Esophagus mucosa (tissue), 1 donor: ENCODE measurements at regions not wholly inside any gene's neighbourhood (a gene's known extent, or its start where the extent isn't known, plus 50 kb on each side); places are given as distances from the start of the nearest gene placed in this dataset.
"Not testable (repeated sequence)": the region's sequence is repeated elsewhere in the genome, so short reads cannot be mapped to it uniquely, and the experiment has no call there.

Experiments
- ATAC-seq: fragments of 200-7000 bp; cut with Tn5 transposase; one replicate; pipeline ENCODE4 v1.9.1; 2020
- donor health status: DM: yes; HTN: yes; CAD: no.

DNA sequence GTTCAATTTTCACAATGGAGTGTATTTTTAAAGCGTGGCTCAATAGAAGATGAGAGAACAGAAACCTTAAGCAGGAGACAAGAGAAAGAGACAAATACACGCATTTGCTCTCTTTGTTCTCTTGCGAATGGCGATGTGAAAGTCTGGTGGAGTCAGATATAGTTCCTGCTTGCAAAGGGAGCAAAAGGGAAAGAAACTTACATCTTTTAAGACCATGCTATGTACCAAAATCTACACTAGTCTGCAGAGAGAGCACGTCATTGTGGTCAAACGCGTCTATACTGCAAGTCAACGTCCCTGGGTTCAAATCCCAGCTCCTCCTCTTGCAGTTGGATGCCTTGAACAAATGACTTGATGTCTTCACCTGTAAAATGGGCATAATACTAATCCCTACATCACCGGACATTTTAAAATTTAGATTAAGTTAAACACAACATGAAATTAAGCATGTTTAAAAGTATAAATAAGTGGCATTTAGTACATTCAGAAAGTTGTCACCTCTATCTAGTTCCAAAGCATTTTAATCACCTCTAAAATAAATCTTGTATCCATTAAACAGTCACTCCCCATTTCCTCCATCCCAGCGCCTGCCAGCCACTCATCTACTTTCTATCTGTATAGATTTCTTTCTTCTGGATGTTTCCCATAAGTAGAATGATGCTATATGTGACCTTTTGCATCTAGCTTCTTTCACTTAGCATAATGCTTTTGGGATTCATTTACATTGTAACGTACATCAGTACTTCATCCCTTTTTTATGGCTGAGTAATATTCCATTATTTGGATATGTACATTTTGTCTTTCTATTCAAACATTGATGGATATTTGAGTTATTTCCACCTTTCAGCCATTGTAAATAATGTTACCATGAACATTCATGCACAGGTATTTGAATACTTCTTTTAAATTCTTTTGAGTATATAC lies 406.9 kb downstream of the TMEM114 start:
- no peak for ATAC-seq

DNA sequence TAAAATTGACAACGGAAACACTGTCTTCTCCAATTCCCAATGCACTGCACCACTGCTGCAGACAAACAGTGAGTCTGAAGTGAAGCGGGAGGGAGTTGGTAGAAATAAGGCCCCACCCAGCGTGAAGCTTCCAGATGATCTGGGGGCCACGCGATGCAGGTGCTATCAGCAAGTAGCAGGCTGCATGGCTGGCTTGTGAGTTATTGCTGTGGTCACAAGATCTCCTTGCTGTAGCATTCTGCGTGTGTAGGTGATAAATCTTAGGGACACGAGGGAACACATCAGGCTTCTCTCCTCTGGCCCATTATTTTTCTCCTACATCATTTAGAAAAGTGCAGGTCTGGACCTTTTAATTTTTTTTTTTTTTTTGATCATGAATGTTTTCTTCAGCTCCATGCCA lies 407.6 kb downstream of the TMEM114 start:
- no peak for ATAC-seq

DNA sequence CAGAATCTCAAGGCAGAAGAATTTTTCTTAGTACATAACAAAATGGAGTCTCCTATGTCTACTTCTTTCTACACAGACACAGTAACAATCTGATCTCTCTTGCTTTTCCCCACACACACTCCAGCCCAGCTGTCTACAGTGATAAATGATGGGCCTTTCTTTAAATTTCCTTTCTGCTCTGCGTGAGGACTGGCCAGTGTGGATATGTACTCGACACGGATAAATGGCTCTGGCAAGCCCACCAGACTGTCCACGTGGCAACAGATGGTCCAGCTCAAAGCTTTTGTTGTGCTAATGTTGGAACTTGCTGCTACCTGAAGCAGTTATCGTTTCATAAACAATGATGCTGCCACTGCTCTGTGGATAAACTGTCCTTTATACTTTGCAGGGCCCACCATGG lies 410.7 kb downstream of the TMEM114 start:
- ATAC-seq, result no peak

DNA sequence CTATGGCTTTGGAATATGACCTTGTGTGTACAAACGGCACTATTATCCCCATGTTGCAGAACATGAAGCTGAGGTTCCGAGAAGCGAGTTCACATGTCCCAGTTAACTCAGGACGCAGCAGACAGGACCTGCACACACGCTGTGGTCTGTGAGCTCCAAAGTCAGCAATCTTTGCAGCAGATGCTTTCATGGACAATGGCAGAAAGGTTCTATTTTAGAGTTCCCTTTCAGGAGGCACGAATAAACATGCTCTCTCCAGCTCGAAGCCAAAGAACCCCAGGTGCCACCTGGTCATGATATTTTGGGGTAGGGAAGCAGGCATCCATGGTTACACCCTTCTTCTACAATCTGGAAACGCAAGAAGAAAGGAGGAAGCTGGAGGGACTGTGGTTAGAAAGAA lies 412.0 kb downstream of the TMEM114 start:
- no peak for ATAC-seq

DNA sequence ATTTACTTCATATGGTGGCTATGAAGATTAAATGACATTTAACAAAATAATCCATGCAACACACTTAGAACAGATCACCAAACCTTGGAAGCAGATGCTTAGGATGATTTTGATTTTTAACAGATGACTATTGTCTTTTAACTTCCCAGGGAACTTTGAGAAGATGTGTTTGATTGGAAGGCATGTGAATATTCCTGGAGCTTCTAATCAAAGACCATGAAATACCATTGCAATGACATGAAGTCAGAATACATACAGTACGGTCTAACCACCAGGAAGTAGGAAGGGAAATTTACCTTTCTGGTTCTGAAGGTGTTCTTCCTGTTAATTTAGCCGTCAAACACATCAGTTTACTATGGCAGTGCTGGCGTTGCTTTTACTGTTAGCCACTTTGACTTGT lies 414.9 kb downstream of the TMEM114 start:
- ATAC-seq, result no peak

DNA sequence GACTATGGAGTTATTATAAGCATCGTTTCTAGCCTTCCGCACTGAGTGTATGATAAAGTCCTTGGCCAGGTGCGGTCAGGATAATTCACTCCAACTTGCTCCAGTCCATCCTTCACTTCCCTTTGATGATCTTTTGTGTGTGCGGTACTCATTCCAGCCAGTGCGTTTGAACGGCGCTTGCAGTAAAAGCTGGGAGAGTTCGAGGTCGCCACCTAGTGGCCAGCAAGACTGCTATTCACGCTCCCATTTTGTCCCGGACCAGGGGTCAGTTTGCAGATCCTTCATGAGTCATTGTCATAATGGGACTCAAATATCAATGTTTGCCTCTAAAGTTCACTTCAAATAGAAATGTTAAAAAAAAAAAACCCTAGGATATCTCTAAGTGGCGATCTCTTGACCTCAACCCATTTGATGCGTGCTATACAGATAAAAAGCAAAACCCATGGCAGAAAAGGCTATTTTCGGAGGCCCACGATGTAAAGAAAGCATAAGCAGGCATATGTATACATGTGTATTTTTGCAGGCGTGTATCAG lies 417.1 kb downstream of the TMEM114 start:
- peak; percentile 68 for ATAC-seq

DNA sequence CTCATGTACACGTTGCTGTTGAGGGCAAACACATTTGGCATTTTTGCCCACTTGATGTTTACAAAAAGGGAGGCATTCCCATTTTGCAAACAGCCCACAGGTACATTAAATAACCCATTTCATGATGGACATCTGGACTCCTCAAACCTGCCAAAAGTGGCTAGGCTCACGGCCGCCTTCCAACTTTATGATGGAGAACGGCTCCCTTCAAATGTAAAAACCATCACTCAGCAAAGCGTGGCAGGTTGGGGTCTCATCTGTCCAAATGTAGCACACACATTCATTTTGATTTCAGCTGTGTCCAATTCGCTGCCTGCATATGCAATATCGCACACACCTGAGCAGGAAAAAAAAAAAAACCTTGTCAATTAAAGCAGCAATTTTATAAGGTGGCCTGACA lies 417.8 kb downstream of the TMEM114 start:
- ATAC-seq, result no peak

DNA sequence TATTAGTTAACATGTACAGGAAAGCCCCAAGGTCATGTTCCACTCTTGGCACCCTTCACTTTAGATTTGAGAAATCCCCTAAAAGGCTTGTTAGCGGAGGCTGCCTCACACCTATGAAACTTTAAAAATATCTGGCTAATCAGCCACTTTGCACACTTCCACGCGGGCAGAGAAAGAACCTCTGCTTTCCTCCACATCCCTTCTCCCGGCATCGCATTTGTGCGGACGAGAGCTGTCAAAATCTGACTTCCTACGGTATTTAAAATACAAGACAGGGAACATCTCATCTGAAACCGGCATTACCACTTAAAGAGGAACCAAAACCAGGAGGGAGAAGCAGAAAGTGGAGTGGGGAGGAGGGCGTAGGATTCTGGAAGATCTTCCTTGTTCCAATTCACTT lies 422.3 kb downstream of the TMEM114 start:
- no peak for ATAC-seq

DNA sequence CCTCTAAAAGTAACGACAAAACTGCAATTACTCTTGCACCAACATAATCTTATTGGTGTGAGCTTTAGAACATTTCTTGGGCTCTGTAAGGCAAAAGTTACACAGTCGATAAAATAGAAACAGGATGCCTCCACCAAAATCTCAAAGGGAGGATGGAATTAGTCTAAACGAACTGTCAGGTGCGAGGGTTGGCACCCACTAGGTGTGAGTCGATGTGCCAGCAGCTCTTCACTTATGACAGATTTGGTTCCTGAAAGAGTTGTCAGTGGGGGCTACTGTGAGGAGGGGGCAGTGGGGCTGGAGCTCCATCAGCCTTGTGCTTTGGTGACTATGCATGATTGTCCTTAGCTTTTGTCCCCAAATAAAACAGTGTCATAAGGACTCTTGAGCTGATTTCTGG lies 422.9 kb downstream of the TMEM114 start:
- no peak for ATAC-seq

DNA sequence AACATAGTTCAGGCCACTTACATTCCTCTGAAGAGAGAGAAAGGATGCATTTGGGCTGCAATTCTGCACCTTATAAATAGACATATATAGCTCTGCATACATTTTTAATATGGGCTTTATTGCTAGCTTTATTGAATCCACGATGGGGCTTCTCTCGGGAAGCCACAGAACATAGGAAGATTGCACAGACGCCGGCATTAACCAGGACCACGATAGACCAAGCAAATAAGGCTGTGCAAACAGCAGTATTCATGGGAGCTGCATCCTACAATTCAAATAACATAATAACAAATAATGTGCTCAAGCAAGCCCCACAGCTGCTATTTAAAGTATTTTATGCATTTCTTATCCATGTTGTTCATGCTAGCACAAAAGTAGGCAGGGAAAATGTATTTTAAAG lies 432.3 kb downstream of the TMEM114 start:
- no peak for ATAC-seq

DNA sequence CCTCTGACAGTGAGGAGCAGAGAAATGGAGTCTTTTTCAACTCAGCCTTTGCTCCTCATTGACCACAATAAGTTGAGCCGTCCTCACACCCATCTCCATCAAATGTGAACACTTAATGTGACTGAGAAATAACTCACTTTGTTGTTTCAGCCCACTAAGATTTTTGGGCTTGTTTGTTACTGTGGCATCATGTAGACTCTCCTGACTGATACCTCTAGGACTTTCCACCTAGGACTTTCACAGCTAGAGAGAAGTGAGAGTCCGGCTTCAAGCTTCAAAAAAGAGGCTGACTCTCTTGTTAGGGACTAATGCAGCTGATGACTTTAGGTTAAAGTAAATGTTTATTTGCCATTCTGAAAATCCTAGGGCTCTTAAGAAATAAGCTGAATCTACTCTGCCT lies 435.0 kb downstream of the TMEM114 start:
- ATAC-seq, result no peak

DNA sequence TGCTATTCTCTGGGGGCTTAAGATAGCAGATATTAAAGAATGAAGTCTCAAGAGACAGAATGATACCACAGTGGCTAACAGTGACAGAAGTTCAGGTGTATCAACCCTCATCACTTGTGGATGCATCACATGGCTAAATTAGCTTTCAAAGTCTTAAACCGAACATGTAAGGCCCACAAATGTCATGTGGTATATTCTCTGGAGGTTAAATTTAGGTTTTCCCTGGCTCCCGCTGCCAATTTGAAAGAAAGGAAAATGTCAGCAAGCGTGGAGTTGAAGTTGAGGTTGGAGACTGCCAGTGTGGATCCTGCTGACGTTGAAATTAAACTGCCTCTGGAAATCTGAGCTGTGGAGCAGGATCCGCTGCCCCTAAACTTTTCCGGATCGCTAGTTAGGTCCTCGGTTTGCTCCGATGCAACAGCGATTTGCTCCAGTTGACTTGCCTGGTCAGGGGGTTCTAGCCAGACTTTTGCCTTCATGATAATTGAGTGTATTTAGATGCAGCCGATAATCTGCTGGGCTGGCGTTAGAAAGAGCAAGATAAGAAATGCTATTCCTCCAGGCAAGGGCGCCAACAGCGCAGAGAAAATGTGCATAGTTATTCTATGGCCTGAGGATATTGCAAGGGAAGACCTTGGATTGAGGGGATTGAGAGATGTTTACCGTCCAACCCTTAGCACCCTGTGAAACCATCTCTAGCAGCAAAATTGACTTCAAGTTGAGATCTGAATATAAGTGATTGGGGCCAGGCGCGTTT lies 443.9 kb downstream of the TMEM114 start:
- ATAC-seq, result no peak

DNA sequence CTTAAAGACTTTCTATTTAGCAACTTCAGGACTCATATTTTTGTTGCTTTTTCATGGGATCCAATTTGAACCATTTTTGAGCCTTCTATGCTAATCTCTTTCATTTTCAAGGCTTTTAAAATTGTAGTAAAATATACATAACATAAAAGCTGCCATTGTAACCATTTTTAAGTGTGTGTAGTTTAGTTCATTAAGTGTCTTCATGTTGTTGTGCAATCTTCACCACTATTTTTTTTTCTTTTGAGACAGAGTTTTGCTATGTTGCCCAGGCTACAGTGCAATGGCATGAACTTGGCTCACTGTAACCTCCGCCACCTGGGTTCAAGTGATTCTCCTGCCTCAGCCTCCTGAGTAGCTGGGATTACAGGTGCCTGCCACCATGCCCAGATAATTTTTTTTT lies 451.6 kb downstream of the TMEM114 start:
- ATAC-seq, result no peak

DNA sequence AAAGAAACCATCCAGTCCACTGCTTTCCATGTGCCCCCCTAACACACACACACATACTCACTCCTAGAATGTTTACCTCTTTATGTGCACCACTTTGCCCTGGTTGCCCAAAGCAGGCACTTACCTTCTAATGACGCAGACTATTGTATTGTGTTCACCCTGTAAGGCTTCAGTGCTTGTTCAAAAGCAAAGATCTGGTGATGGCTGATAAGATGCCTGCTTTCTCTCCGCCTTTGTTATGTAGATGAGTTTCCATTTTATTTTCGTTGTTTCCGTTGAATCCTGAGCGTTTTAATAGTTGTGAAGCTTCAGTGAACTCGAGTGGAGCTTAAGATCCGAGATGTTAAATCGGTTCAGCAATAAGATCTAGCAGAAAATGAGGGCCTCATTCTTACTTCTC lies 452.7 kb downstream of the TMEM114 start:
- ATAC-seq, result no peak

DNA sequence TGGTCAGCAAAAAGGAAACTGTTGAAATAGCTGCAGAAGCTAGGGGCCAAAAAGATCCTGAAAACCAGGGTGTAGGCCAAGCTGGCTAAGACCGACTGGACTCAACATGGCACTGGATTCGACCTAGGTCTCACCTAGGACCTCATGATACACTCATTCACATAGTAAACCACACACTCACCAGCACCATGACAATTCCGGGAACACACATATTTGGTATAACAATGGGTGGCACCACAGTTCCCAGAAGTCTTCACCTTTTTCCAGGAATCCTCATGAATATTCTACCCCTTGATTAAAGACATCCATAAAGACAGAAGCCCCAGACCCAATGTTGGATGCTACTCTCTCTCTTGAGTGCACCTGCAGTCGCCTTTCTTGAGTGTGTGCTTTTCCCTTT lies 460.1 kb downstream of the TMEM114 start:
- ATAC-seq, result no peak

DNA sequence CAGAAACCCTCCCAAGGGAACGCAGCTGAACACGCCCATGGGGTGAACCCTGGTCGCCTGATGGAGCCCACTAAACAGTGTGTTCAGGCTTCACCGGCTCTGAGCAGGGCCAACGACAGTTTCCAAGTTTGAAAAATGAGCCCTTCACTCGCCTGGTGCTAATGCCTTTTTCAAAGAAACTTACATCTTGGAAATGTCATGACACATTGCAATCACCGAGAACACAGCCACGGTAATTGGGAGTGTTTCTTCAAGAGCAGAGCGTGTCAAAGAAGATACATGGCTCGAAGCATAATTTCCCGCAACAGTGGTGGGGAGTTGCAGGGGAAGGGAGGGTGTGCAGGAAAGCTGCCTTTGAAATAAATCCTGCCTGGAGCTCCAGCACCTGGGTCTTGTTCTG lies 463.2 kb downstream of the TMEM114 start:
- ATAC-seq, result no peak

DNA sequence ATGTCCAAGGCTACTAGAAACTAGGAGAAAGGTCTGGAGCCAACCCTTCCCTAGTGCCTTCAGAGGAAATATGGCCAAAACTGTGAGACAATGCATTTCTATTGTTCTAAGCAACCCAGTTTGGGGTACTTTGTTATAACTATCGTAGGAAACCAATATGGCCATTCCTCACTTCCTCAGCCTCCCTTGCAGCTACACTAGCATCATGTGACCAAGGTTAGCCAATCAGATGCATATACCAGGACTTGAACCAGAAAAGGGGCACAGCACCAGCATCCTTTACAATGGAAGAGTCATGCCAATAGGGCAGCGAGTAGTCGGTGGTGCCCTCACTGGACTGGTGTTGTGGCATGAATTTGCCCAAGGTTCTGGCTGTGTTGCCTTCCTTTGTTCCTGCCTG lies 464.0 kb downstream of the TMEM114 start:
- no peak for ATAC-seq

DNA sequence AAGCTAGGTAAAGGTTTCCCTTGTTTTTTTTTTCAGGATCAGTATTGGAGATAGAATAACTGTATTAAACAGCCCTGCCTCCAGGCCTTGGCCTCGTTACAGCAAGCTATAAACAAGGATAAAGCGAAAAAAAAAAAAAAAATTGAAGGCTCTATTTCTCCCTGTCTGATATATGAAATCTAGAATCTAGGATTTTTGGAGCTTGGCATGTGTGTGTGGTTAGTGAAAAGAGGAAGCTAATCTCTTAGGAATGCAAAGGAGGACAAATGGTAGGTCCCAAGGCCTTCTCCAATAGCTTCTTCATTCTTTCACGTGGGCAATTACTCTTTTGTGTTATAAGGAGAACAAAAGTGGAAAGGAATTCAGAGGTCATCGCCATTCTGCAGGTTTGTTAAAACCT lies 470.3 kb downstream of the TMEM114 start:
- ATAC-seq, result no peak

DNA sequence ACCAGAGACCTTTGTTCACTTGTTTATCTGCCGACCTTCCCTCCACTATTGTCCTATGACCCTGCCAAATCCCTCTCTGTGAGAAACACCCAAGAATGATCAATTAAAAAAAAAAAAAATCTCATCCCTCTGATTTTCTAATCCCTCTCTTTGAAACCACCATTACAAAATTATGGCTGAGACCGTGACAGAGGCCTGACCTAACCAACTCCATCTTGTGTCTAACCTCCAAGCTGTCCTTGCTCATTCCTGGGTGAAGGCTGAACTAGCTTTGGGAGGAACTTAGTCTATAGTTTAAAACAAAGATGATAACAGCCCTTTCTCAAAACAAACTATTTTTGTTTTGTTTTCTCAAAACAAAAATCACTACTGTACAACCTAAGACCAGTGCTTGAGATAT lies 474.5 kb downstream of the TMEM114 start:
- ATAC-seq, result no peak

DNA sequence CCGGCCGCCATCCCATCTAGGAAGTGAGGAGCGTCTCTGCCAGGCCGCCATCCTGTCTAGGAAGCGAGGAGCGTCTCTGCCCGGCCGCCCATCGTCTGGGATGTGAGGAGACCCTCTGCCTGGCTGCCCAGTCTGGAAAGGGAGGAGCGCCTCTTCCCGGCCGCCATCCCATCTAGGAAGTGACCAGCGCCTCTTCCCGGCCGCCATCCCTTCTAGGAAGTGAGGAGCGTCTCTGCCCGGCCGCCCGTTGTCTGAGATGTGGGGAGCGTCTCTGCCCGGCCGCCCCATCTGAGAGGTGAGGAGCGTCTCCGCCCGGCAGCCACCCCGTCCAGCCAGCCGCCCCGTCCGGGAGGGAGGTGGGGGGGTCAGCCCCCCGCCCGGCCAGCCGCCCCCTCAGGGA lies 475.4 kb downstream of the TMEM114 start:
- not testable (repeated sequence) for ATAC-seq

DNA sequence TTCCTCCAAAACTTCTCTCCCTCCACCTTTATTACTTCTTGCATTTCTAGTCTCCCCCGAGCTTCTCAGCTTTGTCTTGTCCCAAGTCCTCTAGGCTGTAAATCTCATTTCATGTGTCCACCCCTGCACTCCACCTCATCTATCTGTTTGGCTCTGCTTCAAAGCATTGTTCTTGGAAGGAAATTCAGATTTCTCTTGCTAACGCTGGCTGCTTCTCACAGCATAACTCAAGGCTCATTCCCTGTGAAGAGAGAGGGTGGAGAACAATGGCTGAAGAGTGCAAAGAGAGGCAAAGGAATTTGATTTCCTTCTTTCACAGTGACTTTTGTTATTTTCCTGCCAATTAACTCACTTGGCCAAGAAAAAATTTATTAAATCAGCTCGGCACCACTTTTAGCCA lies 476.5 kb downstream of the TMEM114 start:
- no peak for ATAC-seq

DNA sequence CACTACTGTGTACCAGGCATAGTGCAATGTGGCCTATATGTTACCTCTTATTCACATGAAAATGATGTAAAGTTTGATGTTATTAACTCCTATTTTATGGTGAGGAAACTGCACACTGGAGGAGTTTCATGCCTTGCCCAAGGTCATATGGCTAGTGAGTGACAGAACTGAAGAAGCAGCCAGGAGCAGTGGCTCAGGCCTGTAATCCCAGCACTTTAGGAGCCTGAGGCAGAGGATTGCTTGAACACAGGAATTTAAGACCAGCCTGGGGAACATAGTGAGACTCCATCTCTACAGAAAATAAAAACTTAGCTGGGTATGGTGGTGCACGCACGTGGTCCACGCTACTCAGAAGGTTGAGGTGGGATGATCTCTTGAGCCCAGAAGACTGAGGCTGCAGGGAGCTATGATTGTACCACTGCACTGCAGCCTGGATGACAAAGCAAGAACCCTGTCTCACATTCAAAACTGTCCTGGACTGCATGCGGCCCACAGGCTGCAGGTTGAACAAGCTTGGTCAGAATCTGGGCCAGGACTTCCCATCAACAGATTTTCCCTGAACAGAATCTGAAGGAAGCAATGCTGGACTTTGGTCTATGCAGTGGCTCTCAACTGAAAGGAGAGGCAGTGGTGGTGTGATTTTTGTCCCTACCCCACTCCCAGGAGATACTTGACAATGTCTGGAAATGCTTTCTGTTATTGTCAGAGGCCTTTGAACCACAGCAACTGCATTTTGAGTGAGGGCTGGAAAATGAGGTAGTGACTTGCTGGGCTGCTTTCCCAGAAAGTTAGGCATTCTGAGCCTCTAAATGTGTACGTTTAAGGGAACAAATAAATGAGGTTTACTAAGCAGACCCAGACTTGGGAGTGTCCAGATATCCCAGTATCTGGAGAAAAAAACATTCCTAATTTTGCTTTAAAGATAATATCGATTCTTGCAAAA lies 479.5 kb downstream of the TMEM114 start:
- ATAC-seq, result no peak
